ENCODE measurements at regions not wholly inside any gene's neighbourhood (a gene's known extent, or its start where the extent isn't known, plus 50 kb on each side); places are given as distances from the start of the nearest gene placed in this dataset.

DNA sequence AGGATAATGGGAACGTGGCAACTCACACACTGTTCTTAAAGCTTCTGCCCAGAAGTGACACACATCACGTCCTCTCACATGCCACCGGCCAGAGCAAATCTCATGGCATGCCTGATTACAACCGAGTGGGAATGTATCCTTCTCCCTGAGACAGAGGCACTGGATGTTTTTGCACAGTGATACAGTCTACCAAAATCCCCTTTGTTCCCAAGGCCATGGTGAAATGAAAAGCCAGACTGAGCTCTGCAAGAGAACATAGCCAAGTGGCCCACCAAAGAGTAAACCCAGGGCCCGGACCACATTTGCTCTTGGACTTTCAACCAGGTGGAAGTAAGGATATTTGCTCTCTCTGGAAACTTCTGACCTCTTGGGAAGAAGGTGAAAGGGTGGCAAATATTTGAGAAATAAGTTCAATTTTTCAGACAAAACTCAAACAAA, 186.2 kb upstream of the STT3B start:
- no peaks in the 10 kb centered on the region for H3K27me3 ChIP-seq (ENCODE audit: insufficient read depth, low read length)
- H4K12ac ChIP-seq (ENCODE audit: low read depth, low read length) = no peak overlapping the region
- H3K4ac ChIP-seq (ENCODE audit: low read depth, low read length) = no peak overlapping the region
- H2AK5ac ChIP-seq (ENCODE audit: low read length) = no peak overlapping the region
- no peaks in the 10 kb centered on the region for H3K79me2 ChIP-seq (ENCODE audit: control insufficient read depth, insufficient read depth, low read length, poor library complexity)
- no peak overlapping the region for H3K14ac ChIP-seq (ENCODE audit: low read length)
- H2BK120ac ChIP-seq (ENCODE audit: insufficient read depth, low read length, poor library complexity) = no peak overlapping the region
- no CpG with 5 or more reads among the region's 5 CpGs for WGBS (ENCODE audit: extremely low coverage, insufficient coverage, insufficient read length)
- H3K23ac ChIP-seq (ENCODE audit: low read length) = no peak overlapping the region
- H2AFZ ChIP-seq (ENCODE audit: insufficient read depth, low read length, poor library complexity) = no peak overlapping the region
- no peaks in the 10 kb centered on the region for H3K36me3 ChIP-seq (ENCODE audit: control insufficient read depth in 1 of 2, insufficient read depth in 2 of 2, low read length in 2 of 2)
- H3K9ac ChIP-seq (ENCODE audit: low read length) = no peak overlapping the region
- no peaks in the 10 kb centered on the region for H3K9me3 ChIP-seq (ENCODE audit: insufficient read depth, low read depth, low read length)
- no peak overlapping the region for H4K8ac ChIP-seq (ENCODE audit: low read depth, low read length)
- no peak overlapping the region for H3K18ac ChIP-seq (ENCODE audit: low read length)
- no peak overlapping the region for H2BK12ac ChIP-seq (ENCODE audit: low read length)
- no peak overlapping the region for H2BK5ac ChIP-seq (ENCODE audit: low read depth, low read length, poor library complexity)
- no peak overlapping the region for H3K4me2 ChIP-seq (ENCODE audit: low read length)
- H4K91ac ChIP-seq (ENCODE audit: low read depth, low read length) = no peak overlapping the region
- no peak overlapping the region for H3K4me3 ChIP-seq (ENCODE audit: low read depth, low read length)
- no peaks in the 10 kb centered on the region for H3K4me1 ChIP-seq (ENCODE audit: control insufficient read depth in 1 of 2, insufficient read depth in 2 of 2, low read length in 2 of 2)
- no peak overlapping the region for H3K27ac ChIP-seq (ENCODE audit: low read depth, low read length)
- peak in 1 of 2 donors; percentile 14 for DNase-seq
- H3K79me1 ChIP-seq (ENCODE audit: low read length) = no peaks in the 10 kb centered on the region

- Histone ChIP-seq H3K36me3 (ENCODE audit: control insufficient read depth in 1 of 2, insufficient read depth in 2 of 2, low read length in 2 of 2) (no peaks in the 10 kb centered on the region), H3K4me1 (ENCODE audit: control insufficient read depth in 1 of 2, insufficient read depth in 2 of 2, low read length in 2 of 2) (no peaks in the 10 kb centered on the region), H3K4ac (ENCODE audit: low read depth, low read length) (no peak overlapping the region), H2BK5ac (ENCODE audit: low read depth, low read length, poor library complexity) (no peak overlapping the region), H4K12ac (ENCODE audit: low read depth, low read length) (no peak overlapping the region), H2BK12ac (ENCODE audit: low read length) (no peak overlapping the region), H3K18ac (ENCODE audit: low read length) (no peak overlapping the region), H2BK120ac (ENCODE audit: insufficient read depth, low read length, poor library complexity) (no peak overlapping the region), H3K9me3 (ENCODE audit: insufficient read depth, low read depth, low read length) (no peaks in the 10 kb centered on the region), H2AFZ (ENCODE audit: insufficient read depth, low read length, poor library complexity) (no peak overlapping the region), H2AK5ac (ENCODE audit: low read length) (no peak overlapping the region), H3K23ac (ENCODE audit: low read length) (no peak overlapping the region), H4K8ac (ENCODE audit: low read depth, low read length) (no peak overlapping the region), H3K27me3 (ENCODE audit: insufficient read depth, low read length) (no peaks in the 10 kb centered on the region), H3K14ac (ENCODE audit: low read length) (no peak overlapping the region), H4K91ac (ENCODE audit: low read depth, low read length) (no peak overlapping the region), H3K27ac (ENCODE audit: low read depth, low read length) (no peak overlapping the region), H3K4me3 (ENCODE audit: low read depth, low read length) (no peak overlapping the region), H3K9ac (ENCODE audit: low read length) (no peak overlapping the region), H3K4me2 (ENCODE audit: low read length) (no peak overlapping the region), H3K79me2 (ENCODE audit: control insufficient read depth, insufficient read depth, low read length, poor library complexity) (no peaks in the 10 kb centered on the region), H3K79me1 (ENCODE audit: low read length) (no peaks in the 10 kb centered on the region)
- WGBS (ENCODE audit: extremely low coverage, insufficient coverage, insufficient read length) = no CpG with 5 or more reads among the region's 1 CpG
- DNase-seq = no peak
Measured at GRCh38 chr3:31349001-31349748, 183.6 kb upstream of the STT3B start.

DNA sequence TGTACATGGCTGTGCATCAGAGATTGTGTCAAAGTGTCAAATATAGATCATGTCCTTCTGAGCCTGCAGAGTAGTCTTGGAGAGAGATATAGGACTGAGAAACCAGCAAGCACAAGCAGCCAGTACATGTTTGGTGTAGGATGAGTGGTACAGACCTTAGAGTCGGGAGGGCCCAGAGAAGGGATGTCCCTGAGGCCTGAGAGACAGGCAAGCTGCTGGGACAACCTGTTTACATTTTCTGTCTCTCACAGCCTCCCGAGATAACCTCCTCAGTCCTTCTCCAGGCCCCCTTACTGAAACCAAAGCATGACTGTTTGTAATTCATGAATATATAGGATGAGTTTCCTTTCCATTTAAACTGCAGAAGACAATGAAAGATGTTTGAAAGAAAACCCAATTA, 182.4 kb upstream of the STT3B start:
- DNase-seq = no peak
- Histone ChIP-seq H3K27ac (ENCODE audit: low read depth, low read length) (no peak overlapping the region), H2BK120ac (ENCODE audit: insufficient read depth, low read length, poor library complexity) (no peak overlapping the region), H3K9ac (ENCODE audit: low read length) (no peak overlapping the region), H3K9me3 (ENCODE audit: insufficient read depth, low read depth, low read length) (no peaks in the 10 kb centered on the region), H3K27me3 (ENCODE audit: insufficient read depth, low read length) (no peaks in the 10 kb centered on the region), H3K4me2 (ENCODE audit: low read length) (no peak overlapping the region), H3K4ac (ENCODE audit: low read depth, low read length) (no peak overlapping the region), H3K14ac (ENCODE audit: low read length) (no peak overlapping the region), H3K23ac (ENCODE audit: low read length) (no peak overlapping the region), H3K79me1 (ENCODE audit: low read length) (no peaks in the 10 kb centered on the region), H3K79me2 (ENCODE audit: control insufficient read depth, insufficient read depth, low read length, poor library complexity) (no peaks in the 10 kb centered on the region), H2BK12ac (ENCODE audit: low read length) (no peak overlapping the region), H3K36me3 (ENCODE audit: control insufficient read depth in 1 of 2, insufficient read depth in 2 of 2, low read length in 2 of 2) (no peaks in the 10 kb centered on the region), H2BK5ac (ENCODE audit: low read depth, low read length, poor library complexity) (no peak overlapping the region), H4K8ac (ENCODE audit: low read depth, low read length) (no peak overlapping the region), H3K4me3 (ENCODE audit: low read depth, low read length) (no peak overlapping the region), H2AK5ac (ENCODE audit: low read length) (no peak overlapping the region), H4K12ac (ENCODE audit: low read depth, low read length) (no peak overlapping the region), H3K4me1 (ENCODE audit: control insufficient read depth in 1 of 2, insufficient read depth in 2 of 2, low read length in 2 of 2) (no peaks in the 10 kb centered on the region), H3K18ac (ENCODE audit: low read length) (no peak overlapping the region), H2AFZ (ENCODE audit: insufficient read depth, low read length, poor library complexity) (no peak overlapping the region), H4K91ac (ENCODE audit: low read depth, low read length) (no peak overlapping the region)
- no CpG with 5 or more reads among the region's 2 CpGs for WGBS (ENCODE audit: extremely low coverage, insufficient coverage, insufficient read length)

- Histone ChIP-seq H3K36me3 (ENCODE audit: control insufficient read depth in 1 of 2, insufficient read depth in 2 of 2, low read length in 2 of 2) (no peaks in the 10 kb centered on the region), H2BK5ac (ENCODE audit: low read depth, low read length, poor library complexity) (no peak overlapping the region), H3K18ac (ENCODE audit: low read length) (no peak overlapping the region), H3K79me2 (ENCODE audit: control insufficient read depth, insufficient read depth, low read length, poor library complexity) (no peaks in the 10 kb centered on the region), H3K4me1 (ENCODE audit: control insufficient read depth in 1 of 2, insufficient read depth in 2 of 2, low read length in 2 of 2) (no peaks in the 10 kb centered on the region), H3K14ac (ENCODE audit: low read length) (no peak overlapping the region), H4K8ac (ENCODE audit: low read depth, low read length) (no peak overlapping the region), H3K4me2 (ENCODE audit: low read length) (no peak overlapping the region), H3K23ac (ENCODE audit: low read length) (no peak overlapping the region), H4K91ac (ENCODE audit: low read depth, low read length) (no peak overlapping the region), H3K79me1 (ENCODE audit: low read length) (no peaks in the 10 kb centered on the region), H3K4ac (ENCODE audit: low read depth, low read length) (no peak overlapping the region), H3K27me3 (ENCODE audit: insufficient read depth, low read length) (no peaks in the 10 kb centered on the region), H2AFZ (ENCODE audit: insufficient read depth, low read length, poor library complexity) (no peak overlapping the region), H2BK120ac (ENCODE audit: insufficient read depth, low read length, poor library complexity) (no peak overlapping the region), H3K4me3 (ENCODE audit: low read depth, low read length) (no peak overlapping the region), H4K12ac (ENCODE audit: low read depth, low read length) (no peak overlapping the region), H2BK12ac (ENCODE audit: low read length) (no peak overlapping the region), H3K27ac (ENCODE audit: low read depth, low read length) (no peak overlapping the region), H2AK5ac (ENCODE audit: low read length) (no peak overlapping the region), H3K9me3 (ENCODE audit: insufficient read depth, low read depth, low read length) (peaks cover 1% of the 10 kb centered on the region), H3K9ac (ENCODE audit: low read length) (no peak overlapping the region)
- no peak for DNase-seq
Measured at GRCh38 chr3:31352331-31352730, 180.4 kb upstream of the STT3B start.

Data from trophoblast cell (in vitro differentiated cells and primary cell).